ENCODE measurements at regions not wholly inside any gene's neighbourhood (a gene's known extent, or its start where the extent isn't known, plus 50 kb on each side); places are given as distances from the start of the nearest gene placed in this dataset.

- intact Hi-C loops (cut with micrococcal nuclease; ENCODE audit: unreplicated experiment), result no loop called here
Observed at GRCh38 chr12:92470608-92471021, 232.2 kb upstream of the PLEKHG7 start.

DNA sequence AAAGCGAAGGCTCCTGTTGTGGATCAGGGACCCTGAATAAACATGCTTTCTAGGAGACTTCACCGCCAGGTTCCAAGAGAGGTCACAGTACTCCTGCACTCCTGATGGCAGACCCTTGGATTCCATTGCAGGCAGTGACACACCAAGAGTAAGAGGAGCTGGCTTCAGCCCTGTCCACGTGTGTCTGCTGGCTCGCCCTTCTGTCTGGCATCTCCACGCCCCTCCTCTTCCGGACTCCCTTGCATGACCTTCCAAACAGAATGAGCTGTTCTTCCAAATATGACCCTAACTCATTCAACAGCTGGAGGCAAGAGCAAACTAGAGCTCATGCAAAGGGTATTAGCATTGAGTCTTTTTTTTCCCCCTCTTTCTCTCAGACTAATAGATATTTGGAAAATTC, 233.0 kb upstream of the PLEKHG7 start:
- no peak for DNase-seq
- no peak overlapping the region for H3K4me3 ChIP-seq (ENCODE audit: low read depth, low read length)
- no TSS peak for BruUV-seq (replicated peaks)
- intact Hi-C loops (cut with micrococcal nuclease; ENCODE audit: unreplicated experiment), result no loop called here
- POLR2A ChIA-PET, result no interaction called here
- H3K9me3 Mint-ChIP-seq (ENCODE audit: unreplicated experiment), result no peaks in the 10 kb centered on the region
- no peak overlapping the region for H3K4me3 Mint-ChIP-seq (ENCODE audit: unreplicated experiment)
- CTCF ChIA-PET, result no interaction called here
- H3K27me3 ChIP-seq (replicated peaks; ENCODE audit: control insufficient read depth, insufficient read depth, low read length), result no peaks in the 10 kb centered on the region
- H3K36me3 Mint-ChIP-seq (ENCODE audit: insufficient read depth, unreplicated experiment), result no peaks in the 10 kb centered on the region
- H3K4me1 Mint-ChIP-seq (ENCODE audit: low read depth, unreplicated experiment), result no peaks in the 10 kb centered on the region
- H3K36me3 ChIP-seq (ENCODE audit: control insufficient read depth, insufficient read depth, low read length), result no peaks in the 10 kb centered on the region
- H3K27ac Mint-ChIP-seq (ENCODE audit: unreplicated experiment), result no peak overlapping the region
- H3K27me3 Mint-ChIP-seq (ENCODE audit: insufficient read depth, unreplicated experiment), result peaks cover under 1% of the 10 kb centered on the region
- peaks cover 5% of the 10 kb centered on the region; the same call in 1 of the 2 replicates for H3K4me1 ChIP-seq
- no peak for TF ChIP-seq CTCF (IDR thresholded peaks at IDR 0.05; ENCODE audit: insufficient read depth in 1 of 2, low read depth in 1 of 2, low read length in 1 of 2, severe bottlenecking in 1 of 2, unreplicated experiment in 1 of 2)
- no peaks in the 10 kb centered on the region for H3K9me3 ChIP-seq

More at GRCh38 chr12:92470608-92471021, 232.2 kb upstream of the PLEKHG7 start:
- no peak for TF ChIP-seq CTCF (IDR thresholded peaks at IDR 0.05; ENCODE audit: insufficient read depth in 1 of 2, low read depth in 1 of 2, low read length in 1 of 2, severe bottlenecking in 1 of 2, unreplicated experiment in 1 of 2)
- H3K9me3 ChIP-seq, result no peaks in the 10 kb centered on the region
- H3K27me3 ChIP-seq (replicated peaks; ENCODE audit: control insufficient read depth, insufficient read depth, low read length), result no peaks in the 10 kb centered on the region
- Mint-ChIP-seq H3K27ac (ENCODE audit: unreplicated experiment) (no peak overlapping the region), H3K27me3 (ENCODE audit: insufficient read depth, unreplicated experiment) (no peaks in the 10 kb centered on the region), H3K36me3 (ENCODE audit: insufficient read depth, unreplicated experiment) (no peaks in the 10 kb centered on the region), H3K9me3 (ENCODE audit: unreplicated experiment) (no peaks in the 10 kb centered on the region), H3K4me3 (ENCODE audit: unreplicated experiment) (no peak overlapping the region), H3K4me1 (ENCODE audit: low read depth, unreplicated experiment) (no peaks in the 10 kb centered on the region)
- POLR2A ChIA-PET, result no interaction called here
- DNase-seq, result no peak
- no TSS peak for BruUV-seq (replicated peaks)
- peaks cover 5% of the 10 kb centered on the region; the same call in 1 of the 2 replicates for H3K4me1 ChIP-seq
- CTCF ChIA-PET, result no interaction called here
- H3K4me3 ChIP-seq (ENCODE audit: low read depth, low read length), result no peak overlapping the region
- H3K36me3 ChIP-seq (ENCODE audit: control insufficient read depth, insufficient read depth, low read length), result no peaks in the 10 kb centered on the region

DNA sequence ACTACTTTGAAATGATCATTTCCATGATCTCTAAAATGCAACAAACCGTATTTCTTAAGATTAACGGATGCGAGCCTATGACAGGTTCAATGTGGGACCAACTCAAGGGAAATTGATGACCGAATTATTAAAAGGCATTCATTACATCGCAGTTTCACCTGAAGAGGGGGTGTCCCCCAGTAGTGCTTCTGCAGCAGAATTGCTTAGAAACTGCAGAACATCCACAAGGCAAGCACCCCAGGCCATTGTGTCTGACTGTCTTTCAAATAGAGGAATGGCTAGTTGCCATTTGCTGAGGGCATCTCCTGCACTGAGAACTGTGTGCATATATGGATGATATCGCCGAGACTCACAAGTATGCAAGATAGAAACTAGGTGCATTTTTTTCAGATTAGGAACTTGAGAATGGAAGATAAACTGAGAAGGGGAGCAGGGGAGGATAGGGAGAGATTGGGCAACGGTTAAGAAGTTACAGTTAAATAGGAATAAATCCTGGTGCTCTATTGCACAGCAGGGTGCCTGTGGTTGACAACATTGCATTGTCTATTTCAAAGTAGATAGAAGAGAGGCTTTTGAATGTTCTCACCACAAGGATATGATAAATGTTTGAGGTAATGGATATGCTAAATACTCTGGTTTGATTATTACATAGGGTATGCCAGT, 234.3 kb upstream of the PLEKHG7 start:
- no peaks in the 10 kb centered on the region for H3K4me1 Mint-ChIP-seq (ENCODE audit: low read depth, unreplicated experiment)
- intact Hi-C loops (cut with micrococcal nuclease; ENCODE audit: unreplicated experiment), result no loop called here
- H3K9me3 ChIP-seq, result no peaks in the 10 kb centered on the region
- CTCF ChIA-PET, result no interaction called here
- peaks cover 5% of the 10 kb centered on the region; the same call in 1 of the 2 replicates for H3K4me1 ChIP-seq
- no peak overlapping the region for H3K4me3 ChIP-seq (ENCODE audit: low read depth, low read length)
- no TSS peak for BruUV-seq (replicated peaks)
- H3K27me3 ChIP-seq (replicated peaks; ENCODE audit: control insufficient read depth, insufficient read depth, low read length), result no peaks in the 10 kb centered on the region
- no peak overlapping the region for H3K27ac Mint-ChIP-seq (ENCODE audit: unreplicated experiment)
- no peaks in the 10 kb centered on the region for H3K36me3 ChIP-seq (ENCODE audit: control insufficient read depth, insufficient read depth, low read length)
- no peak for DNase-seq
- POLR2A ChIA-PET, result no interaction called here
- H3K27me3 Mint-ChIP-seq (ENCODE audit: insufficient read depth, unreplicated experiment), result peaks cover 5% of the 10 kb centered on the region
- no peak for TF ChIP-seq CTCF (IDR thresholded peaks at IDR 0.05; ENCODE audit: insufficient read depth in 1 of 2, low read depth in 1 of 2, low read length in 1 of 2, severe bottlenecking in 1 of 2, unreplicated experiment in 1 of 2)
- no peak overlapping the region for H3K4me3 Mint-ChIP-seq (ENCODE audit: unreplicated experiment)
- H3K9me3 Mint-ChIP-seq (ENCODE audit: unreplicated experiment), result no peaks in the 10 kb centered on the region
- no peaks in the 10 kb centered on the region for H3K36me3 Mint-ChIP-seq (ENCODE audit: insufficient read depth, unreplicated experiment)

Data from Caco-2 (cell line).